HCT116 (cell line): ENCODE measurements at regions not wholly inside any gene's neighbourhood (a gene's known extent, or its start where the extent isn't known, plus 50 kb on each side); places are given as distances from the start of the nearest gene placed in this dataset.

Source experiments
- ATAC-seq: fragments of 200-7000 bp; cut with Tn5 transposase; 2 replicates; pipeline ENCODE4 v1.9.1; 2020; ENCODE audit warnings: mild to moderate bottlenecking, moderate library complexity
- BruUV-seq: library from RNA; stranded (reverse); fragments of 400-500 nt; replicated peaks from 2 replicates; lab custom pipeline; 2021; lab: Mats Ljungman, UMichigan
- CTCF ChIA-PET: fragments of 300-600 bp; sonication (Branson Sonifier 250); formaldehyde crosslinking; loops from one replicate; lab custom pipeline; 2021; ENCODE audit warnings: antibody characterized with exemption; lab: Charles Lee
- POLR2A ChIA-PET: fragments of 300-600, 350-600 bp; sonication (Branson Sonifier 250); formaldehyde crosslinking; loops from one replicate; lab custom pipeline; 2021; ENCODE audit warnings: antibody characterized with exemption; lab: Charles Lee
- RAD21 ChIA-PET, 2 experiments: fragments of 300-600 bp; sonication (Branson Sonifier 250); formaldehyde crosslinking; loops; one replicate each; lab custom pipeline; 2023; ENCODE audit warnings: low total read pairs in 2 of 2; ENCODE audit not compliant: uncharacterized antibody in 2 of 2, unreplicated experiment in 2 of 2, low non-redundant PET in 1 of 2; lab: Charles Lee
- DNase-seq: peaks from one replicate; pipeline ENCODE4 v3.0.0-alpha.2; 2010; ENCODE audit warnings: low read depth, low spot score
- H2AFZ ChIP-seq: fragments of 200-600 bp; shearing (Covaris generic), sonication (generic); 2 replicates; pipeline ENCODE4 v1.6.1; 2017; ENCODE audit warnings: low read depth, mixed run types, mixed read lengths, antibody characterized with exemption, low read length; ENCODE audit not compliant: poor library complexity, severe bottlenecking
- H3K27ac ChIP-seq: 2 replicates; pipeline ENCODE4 v1.5.1; 2012; ENCODE audit warnings: low read depth, low read length
- H3K27me3 ChIP-seq: fragments of 200-600 bp; sonication (generic); 2 replicates; pipeline ENCODE4 v1.6.1; 2016; ENCODE audit warnings: mixed run types, low read length, mixed read lengths; ENCODE audit not compliant: insufficient read depth
- H3K36me3 ChIP-seq, 2 experiments: fragments of 200-500 bp in 1 of 2; fragments of 200-600 bp in 1 of 2; sonication (Bioruptor generic) in 1 of 2; sonication (generic) in 1 of 2; 2 replicates each; pipeline versions ENCODE4 v1.5.1 to v1.6.1; 2014 to 2016; ENCODE audit warnings: low read length in 2 of 2, inconsistent platforms in 1 of 2, mixed read lengths in 1 of 2, mixed run types in 1 of 2; ENCODE audit not compliant: insufficient read depth in 2 of 2, control insufficient read depth in 1 of 2
- H3K4me1 ChIP-seq, 2 experiments: fragments of 200-600 bp in 1 of 2; sonication (generic) in 1 of 2; 2 replicates each; pipeline versions ENCODE4 v1.5.1 to v1.6.1; 2012 to 2017; ENCODE audit warnings: low read length in 2 of 2, inconsistent platforms in 1 of 2, mild to moderate bottlenecking in 1 of 2, mixed read lengths in 1 of 2, mixed run types in 1 of 2, moderate library complexity in 1 of 2; ENCODE audit not compliant: insufficient read depth in 2 of 2, control insufficient read depth in 1 of 2
- H3K4me2 ChIP-seq: fragments of 200-600 bp; sonication (generic); 2 replicates; pipeline ENCODE4 v1.6.1; 2017; ENCODE audit warnings: mixed run types, low read length, mixed read lengths
- H3K4me3 ChIP-seq, 2 experiments: fragments of 200-600 bp in 1 of 2; sonication (generic) in 1 of 2; replicated peaks in 1 of 2; 2 replicates each; pipeline ENCODE4 v1.5.1; 2011 to 2016; ENCODE audit warnings: low read length in 2 of 2, control low read depth in 1 of 2, low read depth in 1 of 2, mild to moderate bottlenecking in 1 of 2, mixed read lengths in 1 of 2, mixed run types in 1 of 2
- H3K79me2 ChIP-seq: fragments of 200-600 bp; sonication (generic); 2 replicates; pipeline ENCODE4 v1.6.1; 2017; ENCODE audit warnings: mild to moderate bottlenecking, mixed run types, low read length, moderate library complexity, mixed read lengths; ENCODE audit not compliant: insufficient read depth
- H3K9ac ChIP-seq: fragments of 200-600 bp; sonication (generic); 2 replicates; pipeline ENCODE4 v1.6.1; 2016; ENCODE audit warnings: low read length, mixed read lengths
- H3K9me2 ChIP-seq: fragments of 200-600 bp; sonication (generic), shearing (Covaris generic); 2 replicates; pipeline ENCODE4 v1.6.1; 2017; ENCODE audit warnings: mixed run types, mild to moderate bottlenecking, moderate library complexity; ENCODE audit not compliant: insufficient read depth
- H3K9me3 ChIP-seq, 2 experiments: fragments of 200-500 bp in 1 of 2; fragments of 200-600 bp in 1 of 2; sonication (Bioruptor generic) in 1 of 2; sonication (generic) in 1 of 2; 2 replicates each; pipeline ENCODE4 v1.6.1; 2014 to 2017; ENCODE audit warnings: low read length in 2 of 2, mixed read lengths in 2 of 2, inconsistent platforms in 1 of 2, low read depth in 1 of 2, mild to moderate bottlenecking in 1 of 2, mixed run types in 1 of 2, moderate library complexity in 1 of 2; ENCODE audit not compliant: control insufficient read depth in 1 of 2, insufficient read depth in 1 of 2
- H4K20me1 ChIP-seq: fragments of 200-600 bp; sonication (generic), shearing (Covaris generic); 2 replicates; pipeline ENCODE4 v1.6.1; 2017; ENCODE audit warnings: mixed run types, mild to moderate bottlenecking, moderate library complexity; ENCODE audit not compliant: insufficient read depth
- CEBPB ChIP-seq: IDR thresholded peaks from 2 replicates; pipeline ENCODE4 v1.6.1; 2012; ENCODE audit warnings: low read depth
- CTCF ChIP-seq, 3 experiments: fragments of 200-600 bp in 1 of 3; sonication (generic) in 1 of 3; IDR thresholded peaks in 2 of 3; conservative IDR thresholded peaks in 1 of 3; 2 replicates each; pipeline ENCODE4 v1.5.1; 2012 to 2017; ENCODE audit warnings: low read depth in 2 of 3, low read length in 2 of 3, antibody characterized with exemption in 1 of 3, borderline replicate concordance in 1 of 3, control low read depth in 1 of 3, mild to moderate bottlenecking in 1 of 3, mixed read lengths in 1 of 3, mixed run types in 1 of 3, moderate library complexity in 1 of 3; ENCODE audit not compliant: insufficient read depth in 1 of 3
- EGR1 ChIP-seq: IDR thresholded peaks from 2 replicates; pipeline ENCODE4 v1.6.1; 2012; ENCODE audit warnings: low read depth
- ELF1 ChIP-seq: IDR thresholded peaks from 2 replicates; pipeline ENCODE4 v1.6.1; 2012; ENCODE audit warnings: low read depth, borderline replicate concordance
- EZH2 ChIP-seq: fragments of 200-600 bp; sonication (generic); IDR thresholded peaks from 2 replicates; pipeline ENCODE4 v1.6.1; 2017; ENCODE audit warnings: antibody characterized with exemption, mixed run types
- FOSL1 ChIP-seq: IDR thresholded peaks from 2 replicates; pipeline ENCODE4 v1.6.1; 2012; ENCODE audit warnings: low read depth
- JUND ChIP-seq: IDR thresholded peaks from 2 replicates; pipeline ENCODE4 v1.6.1; 2012
- POLR2A ChIP-seq: IDR thresholded peaks from 2 replicates; pipeline ENCODE4 v1.7.0; 2011; ENCODE audit warnings: borderline replicate concordance; ENCODE audit not compliant: insufficient read depth, insufficient read length; ENCODE audit errors: extremely low read depth
- POLR2AphosphoS5 ChIP-seq: IDR thresholded peaks from 2 replicates; pipeline ENCODE4 v1.6.1; 2011; ENCODE audit warnings: mild to moderate bottlenecking, low read depth, low read length, moderate library complexity
- RAD21 ChIP-seq: IDR thresholded peaks from 2 replicates; pipeline ENCODE4 v1.6.1; 2012; ENCODE audit warnings: low read depth, mild to moderate bottlenecking
- REST ChIP-seq: IDR thresholded peaks from 2 replicates; pipeline ENCODE4 v1.6.1; 2012; ENCODE audit warnings: low read depth
- SP1 ChIP-seq: IDR thresholded peaks from 2 replicates; pipeline ENCODE4 v1.6.1; 2012; ENCODE audit warnings: low read depth
- SRF ChIP-seq: IDR thresholded peaks from 2 replicates; pipeline ENCODE4 v1.6.1; 2012; ENCODE audit warnings: low read depth
- YY1 ChIP-seq: IDR thresholded peaks from 2 replicates; pipeline ENCODE4 v1.6.1; 2011; ENCODE audit warnings: low read length, low read depth, moderate library complexity, mild to moderate bottlenecking; ENCODE audit not compliant: insufficient replicate concordance; ENCODE audit errors: extremely low read depth
- ZFX ChIP-seq: fragments of 450-650 bp; IDR thresholded peaks from 2 replicates; pipeline ENCODE4 v1.6.1; 2017
- ZNF274 ChIP-seq: fragments of 200-500 bp; sonication (Bioruptor generic); IDR thresholded peaks from 2 replicates; pipeline ENCODE4 v1.6.1; 2014; ENCODE audit warnings: mild to moderate bottlenecking, low read depth, low read length, inconsistent platforms
- intact Hi-C: fragments of 100-400 bp; cut with micrococcal nuclease; formaldehyde crosslinking; loops from 2 replicates; pipeline ENCODE4 v1.10.0; 2022
- TF ChIP-seq, protein P1 (sequence below): IDR thresholded peaks from 2 replicates; pipeline ENCODE4 v1.6.1; 2012

- H3K9ac ChIP-seq, result no peak overlapping the region
- no peak overlapping the region for H3K27ac ChIP-seq
- intact Hi-C loops, result no loop called here
- H3K4me1 ChIP-seq, result no peaks in the 10 kb centered on the region
- TF ChIP-seq SP1 (no peak), YY1 (no peak), ZNF274 (no peak), POLR2AphosphoS5 (no peak), RAD21 (no peak), EZH2 (no peak), JUND (no peak)
- ATAC-seq (no peak), DNase-seq (no peak)
- BruUV-seq, result no TSS peak
- no peak overlapping the region for H2AFZ ChIP-seq
- H4K20me1 ChIP-seq, result no peaks in the 10 kb centered on the region
- H3K79me2 ChIP-seq, result no peaks in the 10 kb centered on the region
- H3K4me2 ChIP-seq, result no peak overlapping the region
- CTCF ChIA-PET, result no interaction called here
- POLR2A ChIA-PET, result no interaction called here
- H3K9me3 ChIP-seq, result no peaks in the 10 kb centered on the region
- no peaks in the 10 kb centered on the region for H3K27me3 ChIP-seq
- no peaks in the 10 kb centered on the region for H3K36me3 ChIP-seq
- RAD21 ChIA-PET, result no interaction called here
- H3K4me3 ChIP-seq, result no peak overlapping the region
- no peaks in the 10 kb centered on the region for H3K9me2 ChIP-seq
Observed at GRCh38 chr13:24076109-24076508, 84.4 kb upstream of the SPATA13 start.

DNA sequence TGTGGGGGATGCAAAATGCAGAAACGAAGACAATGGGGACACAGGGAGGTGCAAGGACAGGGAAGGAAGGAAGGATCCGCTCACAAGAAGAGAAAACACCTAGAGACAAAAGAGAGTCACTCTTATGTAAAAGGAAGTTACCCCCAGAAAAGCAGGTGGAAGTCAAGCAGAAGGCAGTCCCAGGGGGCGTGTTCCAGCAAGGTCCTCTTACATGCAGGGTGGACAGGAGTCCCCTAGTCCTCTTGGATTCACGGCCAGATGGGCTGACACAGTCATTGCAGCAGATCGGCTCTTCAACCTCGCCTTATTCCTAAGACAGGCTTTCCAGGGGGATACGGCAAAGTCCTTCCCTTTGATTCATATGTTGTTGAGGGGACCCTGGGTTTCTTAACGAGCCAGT lies 83.9 kb upstream of the SPATA13 start:
- no peaks in the 10 kb centered on the region for H3K36me3 ChIP-seq
- DNase-seq, result no peak
- H2AFZ ChIP-seq, result no peak overlapping the region
- no peaks in the 10 kb centered on the region for H3K9me2 ChIP-seq
- CTCF ChIA-PET, result no interaction called here
- no peaks in the 10 kb centered on the region for H3K4me1 ChIP-seq
- no peak overlapping the region for H3K4me2 ChIP-seq
- no peaks in the 10 kb centered on the region for H4K20me1 ChIP-seq
- no peak for ATAC-seq
- no TSS peak for BruUV-seq
- no peak for TF ChIP-seq EGR1
- TF ChIP-seq CTCF (IDR thresholded peaks at IDR 0.05 in 2 of 3, conservative IDR thresholded peaks at IDR 0.05 in 1 of 3; ENCODE audit: borderline replicate concordance in 1 of 3, insufficient read depth in 1 of 3, low read depth in 2 of 3, low read length in 2 of 3), result no peak
- TF ChIP-seq POLR2A, result no peak
- TF ChIP-seq EZH2, result no peak
- no peak for TF ChIP-seq POLR2AphosphoS5
- no peak for TF ChIP-seq ZFX
- no peak for TF ChIP-seq SP1
- TF ChIP-seq FOSL1, result no peak
- TF ChIP-seq YY1, result no peak
- no peak for TF ChIP-seq CEBPB
- TF ChIP-seq, protein P1, sequence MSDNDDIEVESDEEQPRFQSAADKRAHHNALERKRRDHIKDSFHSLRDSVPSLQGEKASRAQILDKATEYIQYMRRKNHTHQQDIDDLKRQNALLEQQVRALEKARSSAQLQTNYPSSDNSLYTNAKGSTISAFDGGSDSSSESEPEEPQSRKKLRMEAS, result no peak
- TF ChIP-seq ELF1, result no peak
- no peak for TF ChIP-seq REST
- TF ChIP-seq SRF, result no peak
- no peak for TF ChIP-seq RAD21
- no peak for TF ChIP-seq ZNF274
- TF ChIP-seq JUND, result no peak
- no peaks in the 10 kb centered on the region for H3K79me2 ChIP-seq
- intact Hi-C loops, result no loop called here
- H3K9me3 ChIP-seq, result no peaks in the 10 kb centered on the region
- POLR2A ChIA-PET, result no interaction called here
- no peak overlapping the region for H3K9ac ChIP-seq
- RAD21 ChIA-PET, result no interaction called here
- H3K27me3 ChIP-seq, result no peaks in the 10 kb centered on the region
- H3K4me3 ChIP-seq, result no peak overlapping the region
- no peak overlapping the region for H3K27ac ChIP-seq
